T-helper 2 cell treated with Interferon-gamma antibody and Interleukin-4, amounts not matched to agents 100 ng/mL and 5 ng/mL, for 36 hours (primary cell): ENCODE measurements at regions not wholly inside any gene's neighbourhood (a gene's known extent, or its start where the extent isn't known, plus 50 kb on each side); places are given as distances from the start of the nearest gene placed in this dataset.
"Not testable (repeated sequence)": the region's sequence is repeated elsewhere in the genome, so short reads cannot be mapped to it uniquely, and the experiment has no call there.

Experiments
- intact Hi-C: fragments of 100-400 bp; cut with micrococcal nuclease; formaldehyde crosslinking; loops from one replicate; pipeline ENCODE4 v1.15.1; 2023

DNA sequence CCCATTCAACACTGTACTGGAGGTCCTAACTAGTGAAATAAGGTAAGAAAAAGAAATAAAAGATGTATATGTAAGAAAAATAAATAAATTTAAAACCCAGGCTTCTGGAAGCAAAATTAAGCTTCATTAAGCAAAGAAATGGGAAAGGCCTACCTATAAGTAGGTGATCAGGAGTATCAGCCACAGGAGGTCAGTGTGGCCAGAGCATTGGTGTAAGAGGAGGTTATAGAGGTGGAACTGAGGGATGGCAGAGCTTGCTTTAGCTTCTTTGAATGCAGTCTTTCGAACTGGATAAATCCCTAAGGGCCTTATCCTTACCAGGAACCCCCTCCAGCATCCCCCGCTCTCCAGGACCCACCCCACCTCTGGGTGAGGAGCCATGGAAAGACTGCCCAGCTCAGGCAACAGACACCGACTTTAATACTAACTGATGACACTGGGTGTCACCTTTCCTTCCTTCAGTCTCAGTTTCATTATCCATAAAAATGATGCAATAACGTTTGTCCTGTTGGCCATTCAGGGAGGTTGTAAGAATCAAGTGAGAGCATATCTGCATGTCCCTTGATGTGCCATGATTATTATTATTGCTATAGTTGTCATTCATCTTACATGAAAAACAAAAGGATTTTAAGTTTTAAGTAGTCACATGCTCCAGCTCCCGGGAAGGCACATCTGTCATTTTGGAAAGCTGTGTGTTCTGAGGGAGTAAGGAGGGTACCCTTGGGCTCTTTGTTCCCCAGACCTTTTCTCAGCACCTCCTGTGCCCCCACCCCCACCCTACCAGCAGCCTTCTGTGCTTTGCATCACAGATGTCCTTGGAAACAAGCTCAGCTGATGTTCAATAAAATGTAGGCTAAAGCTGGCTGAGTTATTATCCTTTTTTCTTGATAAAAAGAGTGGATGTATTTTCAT lies 50.8 kb upstream of the CTNNA1 start:
- intact Hi-C loops = no loop called here

DNA sequence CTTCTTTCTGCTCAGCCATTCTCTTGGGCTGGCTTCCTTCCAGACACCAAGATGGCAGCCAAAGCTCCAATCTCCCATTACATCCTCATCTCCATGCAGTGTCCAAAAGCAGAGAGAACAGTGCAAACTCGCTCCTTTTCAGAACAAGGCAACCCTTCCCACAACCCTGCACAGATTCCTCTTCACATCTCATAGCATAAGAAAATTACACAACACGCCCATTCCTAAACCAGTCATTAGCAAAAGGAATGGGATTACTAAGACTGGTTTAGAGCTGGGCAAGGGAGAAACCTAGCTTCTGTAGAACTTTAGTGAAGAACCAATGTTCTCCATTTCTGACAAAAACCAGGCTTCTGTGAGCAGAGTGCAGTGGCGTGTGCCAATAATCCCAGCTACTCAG lies 51.5 kb upstream of the CTNNA1 start:
- intact Hi-C loops = no loop called here

DNA sequence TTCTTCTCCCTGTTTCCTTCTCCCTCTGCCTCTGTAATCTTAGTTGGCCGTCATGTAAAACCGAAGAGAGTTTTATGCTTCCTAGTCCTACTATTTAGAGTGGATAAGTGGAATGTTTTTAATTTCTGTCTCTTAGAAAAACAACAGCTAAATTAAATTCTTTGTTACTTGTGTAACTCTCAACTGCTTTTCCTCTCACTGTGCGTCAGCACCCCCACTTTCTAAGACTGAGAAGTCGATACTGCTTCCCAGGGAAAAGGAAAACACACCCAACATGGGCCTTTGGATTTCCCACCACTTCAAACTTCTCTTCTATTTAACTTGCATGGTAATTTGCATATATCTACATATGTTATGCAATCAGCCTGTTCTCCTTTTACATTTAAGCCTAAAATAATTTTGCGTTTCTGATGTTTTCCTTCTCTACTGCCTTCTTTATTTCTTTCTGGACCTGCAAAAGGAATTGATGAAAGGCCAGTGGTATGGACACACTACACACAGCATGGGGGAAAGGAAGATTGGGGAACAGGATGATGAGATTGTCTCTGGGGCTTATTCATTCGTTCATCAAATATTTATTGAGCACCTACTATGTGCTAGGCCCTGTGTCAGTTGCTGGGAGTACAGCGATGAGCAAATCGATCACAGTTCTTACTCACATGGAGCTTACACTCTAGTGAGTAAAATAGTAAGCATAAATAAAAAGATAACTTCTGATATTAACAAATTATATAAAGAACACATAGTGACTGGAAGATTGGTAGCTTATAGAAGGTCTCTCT lies 52.5 kb upstream of the CTNNA1 start:
- intact Hi-C loops = no loop called here

DNA sequence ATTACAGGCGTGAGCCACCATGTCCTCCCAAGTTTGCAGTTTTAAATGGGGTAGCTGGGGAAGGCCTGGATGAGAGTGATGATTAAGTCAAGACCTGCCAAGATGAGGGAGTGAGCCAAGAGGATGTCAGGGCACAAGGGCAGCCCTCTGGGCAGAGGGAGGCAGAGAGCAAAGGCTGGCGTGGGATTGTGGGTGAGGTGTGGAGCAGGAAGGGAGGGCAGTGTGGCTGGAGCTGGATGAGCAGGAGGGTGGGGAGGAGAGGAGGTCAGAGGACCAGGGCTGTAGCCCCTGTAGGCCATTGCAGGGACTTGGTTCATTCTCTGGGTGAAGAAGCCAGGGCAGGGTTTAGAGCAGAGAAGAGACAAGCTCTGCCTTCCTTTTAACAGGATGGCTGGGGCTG lies 53.7 kb upstream of the CTNNA1 start:
- intact Hi-C loops = no loop called here

DNA sequence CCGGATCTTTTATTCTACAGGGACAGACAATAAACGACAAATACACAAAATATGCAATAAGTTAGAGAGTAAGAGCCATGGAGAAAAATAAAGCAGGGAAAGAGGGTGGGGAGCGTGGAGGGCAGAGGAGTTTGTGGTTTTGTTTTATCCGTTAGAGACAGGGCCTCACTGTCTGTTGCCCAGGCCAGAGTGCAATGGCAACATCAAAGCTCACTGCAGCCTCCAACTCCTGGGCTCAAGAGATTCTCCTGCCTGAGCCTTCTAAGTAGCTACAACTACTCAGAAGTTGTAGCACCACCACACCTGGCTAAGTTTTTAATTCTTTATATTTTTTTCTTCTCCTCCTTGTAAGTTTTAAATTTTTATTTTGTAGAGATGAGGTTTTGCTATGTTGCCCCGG lies 54.5 kb upstream of the CTNNA1 start:
- intact Hi-C loops = no loop called here

DNA sequence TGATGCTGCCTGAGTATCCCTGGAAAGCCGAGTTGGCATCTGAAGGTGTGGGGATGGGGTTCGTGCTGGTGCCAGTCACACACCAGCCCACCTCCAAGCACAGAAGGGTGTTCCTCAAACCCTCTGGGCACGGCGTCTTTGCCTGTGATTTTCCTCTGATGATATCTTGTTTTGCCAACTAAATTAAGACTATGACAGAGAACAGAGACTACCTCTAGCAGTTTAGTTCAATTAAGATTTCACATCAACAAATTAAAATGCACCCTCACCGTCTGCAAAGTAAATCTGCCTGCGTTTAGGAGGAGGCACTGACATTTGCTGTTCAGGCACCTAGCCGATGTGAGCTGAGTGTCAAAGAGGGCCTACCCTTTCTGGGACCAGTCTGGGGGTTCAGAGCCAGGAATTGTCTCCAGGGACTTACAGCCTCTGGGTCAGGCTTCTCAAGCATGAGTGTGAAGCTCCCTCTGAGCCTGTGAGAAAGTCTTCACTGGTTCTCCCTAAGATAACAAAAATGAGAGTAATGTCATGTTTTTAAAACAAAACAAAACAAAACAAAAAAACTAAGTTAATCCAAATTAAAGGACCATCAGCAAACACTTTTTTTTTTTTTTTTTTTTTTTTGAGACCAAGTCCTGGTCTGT lies 55.4 kb upstream of the CTNNA1 start:
- intact Hi-C loops = no loop called here

DNA sequence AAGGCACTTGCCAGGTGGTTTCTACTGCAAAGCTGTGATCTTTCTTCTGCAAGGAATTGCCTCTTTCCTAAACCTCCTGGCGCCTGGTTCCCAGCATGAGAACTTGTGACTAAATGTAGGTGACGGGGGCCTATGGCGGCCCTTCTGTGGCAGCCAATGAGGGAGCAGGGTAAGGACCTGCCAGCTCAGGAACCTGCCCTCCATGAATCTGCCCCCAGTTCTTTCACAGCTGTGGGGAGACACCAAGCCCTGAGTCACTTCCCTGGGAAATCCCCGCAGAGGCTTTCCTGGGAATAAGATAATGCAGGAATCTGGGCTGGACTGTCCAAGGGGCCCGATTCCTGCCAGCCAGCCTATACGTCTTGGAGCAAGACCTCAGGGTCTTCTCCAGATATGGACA lies 56.7 kb upstream of the CTNNA1 start:
- intact Hi-C loops = no loop called here

DNA sequence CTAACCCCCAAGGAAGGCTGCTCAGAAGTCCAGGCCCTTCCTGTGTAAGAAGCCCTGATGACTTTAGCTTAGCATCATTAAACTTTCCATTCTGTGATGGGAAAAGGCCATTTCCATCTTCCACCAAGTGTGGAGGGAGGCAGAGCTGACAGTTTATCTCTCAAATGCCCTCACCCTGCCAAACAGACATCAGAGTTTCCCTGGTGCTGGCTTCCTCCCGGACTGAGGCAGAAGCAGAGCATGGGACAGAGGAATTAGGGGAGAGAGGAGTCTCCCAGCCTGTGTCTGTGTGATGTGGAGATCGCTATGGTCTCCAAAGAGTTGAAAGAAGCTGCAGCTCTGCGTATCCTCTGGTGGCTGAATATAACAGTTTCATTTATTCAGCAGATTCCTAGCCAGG lies 57.4 kb upstream of the CTNNA1 start:
- intact Hi-C loops = no loop called here

DNA sequence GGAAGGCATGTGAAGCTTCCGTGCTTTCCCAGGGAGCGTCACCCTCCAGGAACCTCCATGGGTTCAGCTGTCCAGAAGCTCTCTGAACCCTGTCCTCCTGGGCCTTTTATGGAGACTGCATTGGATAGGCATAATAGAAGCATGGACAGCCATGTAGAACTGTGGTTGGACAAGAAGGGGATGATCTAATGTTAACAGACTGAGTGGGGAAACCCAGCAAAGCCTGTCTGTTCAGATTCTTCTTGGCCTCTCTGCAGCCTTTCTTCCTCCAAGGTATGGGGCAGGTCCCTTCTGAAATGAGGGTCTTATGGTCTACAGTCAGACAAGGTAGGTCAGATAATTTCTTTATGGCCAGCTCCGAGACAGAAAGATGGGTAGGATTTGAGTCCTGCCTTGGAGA lies 59.1 kb upstream of the CTNNA1 start:
- intact Hi-C loops = no loop called here

DNA sequence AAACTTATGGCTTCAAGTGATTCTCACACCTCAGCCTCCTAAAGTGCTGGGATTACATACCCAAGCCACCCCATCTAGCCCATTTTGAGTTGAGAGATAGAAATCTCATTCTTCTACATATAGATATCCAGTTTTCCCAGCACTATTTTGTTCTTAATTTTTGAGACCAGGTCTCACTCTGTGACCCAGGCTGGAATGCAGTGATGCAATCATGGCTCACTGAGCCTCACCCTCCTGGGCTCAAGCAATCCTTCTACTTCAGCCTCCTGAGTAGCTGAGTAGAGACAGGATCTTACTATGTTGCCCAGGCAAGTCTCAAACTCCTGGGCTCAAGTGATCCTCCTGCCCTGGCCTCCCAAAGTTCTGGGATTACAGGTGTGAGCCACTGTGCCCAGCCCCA lies 60.9 kb upstream of the CTNNA1 start:
- intact Hi-C loops = no loop called here

DNA sequence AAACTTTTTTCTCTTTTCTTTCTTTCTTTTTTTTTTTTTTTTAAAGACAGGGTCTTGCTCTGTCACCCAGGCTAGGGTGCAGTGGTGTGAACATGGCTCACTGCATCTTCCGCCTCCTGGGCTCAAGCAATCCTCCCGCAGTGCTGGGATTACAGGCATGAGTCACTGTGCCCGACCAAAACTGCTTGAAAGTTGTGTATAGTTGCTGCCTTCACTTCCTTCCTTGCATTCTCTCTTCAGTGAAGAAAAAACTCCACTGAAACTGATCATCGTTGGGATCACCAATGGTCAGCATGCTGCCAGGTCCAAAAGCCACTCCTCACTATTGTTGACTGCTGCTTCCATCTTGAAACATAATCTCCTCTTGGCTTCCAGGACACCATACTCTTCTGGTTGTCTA lies 66.6 kb upstream of the CTNNA1 start:
- intact Hi-C loops = no loop called here

DNA sequence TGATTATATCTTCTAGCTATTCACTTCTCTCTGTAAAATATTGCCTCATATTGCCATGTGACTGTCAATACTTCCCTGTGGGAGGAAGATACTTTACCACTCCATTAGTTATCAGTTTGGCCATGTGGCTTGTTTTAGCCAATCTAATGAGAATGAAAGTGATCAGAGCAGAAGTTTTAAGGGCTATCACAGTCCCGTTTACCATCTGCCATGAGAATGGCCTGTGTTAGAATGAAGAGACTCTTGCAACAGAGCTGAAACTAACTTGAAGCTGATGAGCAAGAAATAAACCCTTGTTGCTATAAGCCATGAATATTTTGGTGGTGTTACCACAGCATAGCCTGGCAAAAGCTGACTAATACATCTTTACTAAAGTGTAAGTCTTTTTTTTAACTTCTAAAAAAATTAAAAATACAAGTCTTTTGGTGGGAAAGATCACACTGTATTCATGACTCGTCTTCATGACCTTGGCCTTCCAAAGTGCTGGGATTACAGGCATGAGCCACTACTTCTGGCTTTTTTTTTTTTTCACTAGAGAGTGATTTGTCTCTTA lies 68.0 kb upstream of the CTNNA1 start:
- intact Hi-C loops = no loop called here

DNA sequence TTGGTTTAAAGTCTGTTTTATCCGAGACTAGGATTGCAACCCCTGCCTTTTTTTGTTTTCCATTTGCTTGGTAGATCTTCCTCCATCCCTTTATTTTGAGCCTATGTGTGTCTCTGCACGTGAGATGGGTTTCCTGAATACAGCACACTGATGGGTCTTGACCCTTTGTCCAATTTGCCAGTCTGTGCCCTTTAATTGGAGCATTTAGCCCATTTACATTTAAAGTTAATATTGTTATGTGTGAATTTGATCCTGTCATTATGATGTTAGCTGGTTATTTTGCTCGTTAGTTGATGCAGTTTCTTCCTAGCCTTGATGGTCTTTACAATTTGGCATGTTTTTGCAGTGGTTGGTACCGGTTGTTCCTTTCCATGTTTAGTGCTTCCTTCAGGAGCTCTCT lies 70.8 kb upstream of the CTNNA1 start:
- intact Hi-C loops = not testable (repeated sequence)

DNA sequence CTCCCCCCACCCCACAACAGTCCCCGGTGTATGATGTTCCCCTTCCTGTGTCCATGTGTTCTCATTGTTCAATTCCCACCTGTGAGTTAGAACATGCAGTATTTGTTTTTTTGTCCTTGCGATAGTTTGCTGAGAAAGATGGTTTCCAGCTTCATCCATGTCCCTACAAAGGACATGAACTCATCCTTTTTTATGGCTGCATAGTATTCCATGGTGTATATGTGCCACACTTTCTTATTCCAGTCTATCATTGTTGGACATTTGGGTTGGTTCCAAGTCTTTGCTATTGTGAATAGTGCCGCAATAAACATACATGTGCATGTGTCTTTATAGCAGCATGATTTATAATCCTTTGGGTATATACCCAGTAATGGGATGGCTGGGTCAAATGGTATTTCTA lies 74.4 kb upstream of the CTNNA1 start:
- intact Hi-C loops = not testable (repeated sequence)

DNA sequence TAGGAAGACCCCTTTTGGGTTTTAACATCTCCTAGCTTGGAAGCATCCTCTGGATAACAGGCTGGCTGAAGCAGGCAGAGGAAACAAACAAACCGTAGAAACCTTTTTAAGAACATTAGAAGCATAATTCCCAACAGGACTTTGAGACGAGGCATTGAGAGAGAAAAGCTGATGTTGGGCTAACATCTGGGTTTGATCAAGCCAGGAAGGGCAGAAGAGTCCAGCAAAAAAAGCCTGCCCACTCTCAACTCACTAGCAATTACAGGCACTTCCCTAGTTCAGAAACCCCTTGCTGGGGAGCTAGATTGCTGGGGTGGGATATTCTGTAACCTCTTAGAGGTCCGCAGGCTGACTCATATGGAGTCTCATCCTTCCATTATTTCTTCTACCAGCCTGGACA lies 75.4 kb upstream of the CTNNA1 start:
- intact Hi-C loops = no loop called here

DNA sequence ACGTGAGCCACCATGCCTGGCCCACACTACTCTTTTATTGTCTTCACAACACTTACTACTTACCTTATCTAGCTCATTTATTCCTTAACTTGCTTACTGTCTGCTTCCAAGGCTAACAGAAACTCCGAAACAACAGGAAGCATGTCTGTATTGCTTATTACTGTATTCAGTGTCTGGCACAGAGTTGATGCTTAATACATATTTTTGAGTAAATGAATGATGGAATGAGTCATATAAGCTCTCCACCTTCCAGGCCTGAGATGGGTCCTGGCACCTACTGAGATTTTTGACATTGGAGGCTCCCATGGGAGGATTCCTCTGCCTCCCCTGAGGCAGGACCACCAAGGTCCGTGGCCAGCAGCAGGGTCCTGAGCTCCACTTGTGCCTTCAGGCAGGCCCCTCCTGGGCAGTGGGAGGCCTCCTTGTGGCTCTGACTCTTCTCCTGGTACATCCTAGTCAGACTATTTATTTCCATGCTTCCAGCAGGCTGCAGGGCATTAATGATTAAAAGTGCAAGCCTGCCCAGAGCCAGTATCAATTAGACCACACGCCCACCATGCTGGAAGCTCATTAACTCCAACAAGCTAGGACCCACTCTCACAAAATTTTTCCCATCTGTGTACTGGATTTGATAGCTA lies 76.5 kb upstream of the CTNNA1 start:
- intact Hi-C loops = no loop called here

DNA sequence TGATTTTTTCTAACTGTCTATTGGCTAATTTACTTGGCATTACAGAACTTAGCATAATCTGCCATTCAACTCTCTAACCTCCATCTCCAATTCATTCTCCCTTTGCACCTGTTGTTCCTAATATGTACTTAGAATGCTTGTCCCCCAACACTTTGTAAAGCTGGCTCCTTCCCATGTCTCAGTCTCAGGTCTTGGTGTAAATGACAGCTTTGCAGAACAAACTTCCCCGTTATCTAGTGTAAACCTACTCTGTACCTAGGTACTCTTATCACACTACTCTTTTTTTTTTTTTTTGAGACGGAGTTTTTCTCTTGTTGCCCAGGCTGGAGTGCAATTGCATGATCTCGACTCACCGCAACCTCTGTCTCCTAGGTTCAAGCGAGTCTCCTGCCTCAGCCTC lies 77.2 kb upstream of the CTNNA1 start:
- intact Hi-C loops = no loop called here

DNA sequence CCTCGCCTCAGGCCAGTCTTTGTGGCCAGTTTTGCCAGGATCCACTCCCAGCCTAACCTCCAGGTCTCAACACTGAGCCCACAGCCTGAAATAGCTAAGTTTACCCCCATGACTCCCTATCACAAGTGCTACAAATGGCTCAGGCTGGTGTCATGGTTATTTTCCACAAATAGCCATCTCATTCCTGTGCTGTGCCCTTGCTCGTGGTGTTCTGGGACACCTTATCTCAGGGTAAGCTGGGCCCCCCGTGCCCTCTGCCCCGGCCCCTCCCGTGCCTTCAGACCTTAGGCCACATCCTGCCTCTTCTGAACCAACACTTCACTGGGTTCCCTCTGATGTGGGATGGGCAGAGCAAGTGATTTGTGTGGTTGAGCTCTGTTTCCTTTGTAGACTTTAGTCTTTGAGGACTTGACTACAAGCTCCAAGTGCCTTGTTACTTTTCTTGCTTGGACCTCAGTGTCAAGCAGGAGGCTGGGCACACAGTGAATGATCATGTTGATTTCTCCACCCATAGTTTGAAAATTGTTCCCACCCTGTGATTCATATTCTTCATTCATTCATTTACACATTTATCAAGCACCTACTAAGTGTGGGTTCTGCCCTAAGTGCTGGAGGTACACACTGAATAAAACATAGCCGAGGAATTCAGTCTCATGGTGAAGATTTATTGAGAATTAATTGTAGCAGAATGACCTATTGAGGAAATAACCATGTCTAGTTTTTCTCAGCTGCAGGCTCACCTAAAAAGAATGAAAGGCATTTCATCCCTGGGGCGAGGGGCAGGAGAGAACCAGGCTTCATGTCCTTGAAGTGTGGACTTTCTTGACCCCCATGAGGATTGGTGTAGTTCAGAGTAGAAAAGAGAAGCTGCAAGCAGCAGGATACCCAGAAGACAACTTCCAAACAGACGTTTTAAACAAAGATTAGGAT lies 84.5 kb upstream of the CTNNA1 start:
- intact Hi-C loops = no loop called here

DNA sequence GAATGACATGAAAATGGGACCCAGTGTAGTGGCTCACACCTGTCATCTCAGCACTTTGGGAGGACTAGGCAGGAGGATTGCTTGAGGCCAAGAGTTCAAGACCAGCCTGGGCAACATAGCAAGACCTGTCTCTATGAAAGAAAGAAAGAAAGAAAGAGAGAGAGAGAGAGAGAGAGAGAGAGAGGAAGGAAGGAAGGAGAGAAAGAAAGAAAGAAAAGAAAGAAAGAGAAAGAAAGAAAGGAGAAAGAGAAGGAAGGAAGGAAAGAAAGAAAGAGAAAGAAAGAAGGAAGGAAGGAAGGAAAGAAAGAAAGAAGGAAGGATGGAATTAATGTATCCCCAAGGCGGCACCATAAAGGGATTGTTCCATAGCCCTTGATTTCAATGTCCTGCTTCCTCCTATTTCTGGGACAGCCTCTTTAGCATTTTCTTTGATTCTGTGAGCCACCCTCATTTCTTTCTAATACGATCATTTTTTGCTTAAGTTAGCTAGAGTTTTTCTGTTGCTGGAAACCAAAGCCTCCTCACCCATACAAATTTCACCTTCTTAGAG lies 85.4 kb upstream of the CTNNA1 start:
- intact Hi-C loops = not testable (repeated sequence)

DNA sequence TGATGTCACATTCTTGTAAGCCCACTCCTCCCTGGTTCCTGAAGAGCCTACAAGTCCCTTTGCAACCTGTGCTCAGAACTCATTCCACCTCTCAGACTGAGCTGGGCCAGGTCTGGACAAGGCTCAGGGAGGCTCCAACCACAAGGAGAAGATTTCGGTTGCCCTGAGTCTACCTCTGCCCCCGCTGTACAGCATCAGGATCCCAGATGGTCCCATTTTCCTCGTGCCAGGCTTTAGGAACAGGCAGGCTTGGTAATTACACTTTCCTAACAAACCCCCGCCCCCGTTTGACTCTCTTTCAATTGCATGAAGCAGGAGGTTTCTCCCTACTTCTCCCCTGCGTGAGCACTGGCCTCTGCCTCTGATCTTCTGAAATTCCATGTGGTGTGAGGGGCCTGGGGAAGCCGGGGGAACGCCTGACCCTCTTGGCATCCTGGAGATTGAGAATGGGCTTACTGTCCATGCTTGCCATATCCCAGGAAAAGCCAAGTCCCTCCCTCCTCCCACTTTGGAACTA lies 86.9 kb upstream of the CTNNA1 start:
- intact Hi-C loops = no loop called here
